Hepatic stellate cell (primary cell): ENCODE measurements at regions not wholly inside any gene's neighbourhood (a gene's known extent, or its start where the extent isn't known, plus 50 kb on each side); places are given as distances from the start of the nearest gene placed in this dataset.

Experiments used
- DNase-seq: peaks from one replicate; pipeline ENCODE4 v3.0.0; 2011; ENCODE audit warnings: low spot score

DNA sequence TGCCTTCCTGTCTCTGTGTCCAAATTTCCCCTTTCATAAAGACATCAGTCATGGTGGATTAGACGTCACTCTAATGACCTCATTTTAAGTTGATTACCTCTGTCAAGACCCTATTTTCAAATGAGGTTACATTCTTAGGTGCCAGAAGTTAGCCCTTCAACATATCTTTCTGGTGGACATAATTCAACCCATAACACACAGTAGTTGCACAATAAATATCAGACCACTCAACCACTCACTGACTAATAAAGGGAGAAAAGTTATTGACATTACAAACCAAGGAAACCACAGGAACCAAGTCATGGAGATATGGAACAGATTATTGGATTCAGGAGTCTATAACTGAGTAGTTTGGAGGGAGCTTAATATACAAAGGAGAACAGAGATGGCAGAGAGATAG lies 377.4 kb upstream of the ACVR2A start:
- no peak for DNase-seq

- DNase-seq = no peak
Measured at GRCh38 chr2:147464737-147465357, 380.0 kb upstream of the ACVR2A start.

- no peak for DNase-seq
Measured at GRCh38 chr2:147463881-147464520, 380.8 kb upstream of the ACVR2A start.

GRCh38 chr2:147460155-147460554 lies 384.7 kb upstream of the ACVR2A start:
- DNase-seq = no peak

DNA sequence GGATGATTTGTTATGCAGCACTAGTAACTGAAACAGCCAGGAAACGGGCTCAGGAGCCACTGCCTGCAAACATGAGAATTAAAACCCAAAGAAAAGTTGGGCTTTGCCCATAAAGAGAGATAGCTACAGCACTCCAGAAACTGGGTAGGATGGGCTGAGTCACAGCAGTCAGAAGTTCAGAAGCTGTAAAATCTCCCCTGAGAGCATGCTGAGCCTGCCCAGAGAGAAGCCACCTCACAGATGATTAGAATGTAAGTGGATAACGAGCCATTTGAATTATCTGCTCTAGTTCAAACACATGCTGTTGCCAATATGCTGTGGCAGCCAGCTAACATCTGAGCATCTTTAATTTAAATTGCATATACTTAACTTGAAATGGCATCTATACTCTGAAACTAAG lies 388.1 kb upstream of the ACVR2A start:
- DNase-seq = no peak

DNA sequence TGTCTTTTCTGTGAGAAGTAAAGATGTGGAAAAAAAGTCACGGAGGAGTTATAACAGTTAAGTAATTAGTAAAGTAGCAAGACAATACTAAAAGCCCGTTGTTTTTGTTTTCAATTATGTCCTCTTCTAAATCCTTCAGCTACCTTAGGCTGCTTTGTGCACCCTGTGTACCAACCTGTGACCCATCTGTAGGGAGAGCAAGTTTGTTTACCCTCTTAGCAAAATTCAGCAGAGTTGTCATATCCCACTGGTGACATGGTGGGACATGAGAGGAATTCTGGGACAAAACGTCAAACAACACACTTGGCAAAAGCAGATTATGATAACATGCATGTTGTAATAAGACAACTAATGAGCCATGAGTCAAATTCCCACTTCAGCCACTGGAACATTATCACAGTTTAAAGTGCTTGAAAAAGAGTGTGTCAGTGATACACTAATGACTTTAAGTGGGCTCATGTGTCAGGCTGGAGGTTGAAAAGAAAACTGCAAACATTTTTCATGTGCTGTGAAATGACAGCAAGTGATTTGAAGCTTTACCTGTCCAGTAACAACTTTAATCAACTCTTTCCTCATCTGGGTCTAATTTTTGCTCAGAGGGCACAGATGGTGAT lies 392.8 kb upstream of the ACVR2A start:
- no peak for DNase-seq

- DNase-seq = no peak
Measured at GRCh38 chr2:147450661-147451510, 393.9 kb upstream of the ACVR2A start.

DNA sequence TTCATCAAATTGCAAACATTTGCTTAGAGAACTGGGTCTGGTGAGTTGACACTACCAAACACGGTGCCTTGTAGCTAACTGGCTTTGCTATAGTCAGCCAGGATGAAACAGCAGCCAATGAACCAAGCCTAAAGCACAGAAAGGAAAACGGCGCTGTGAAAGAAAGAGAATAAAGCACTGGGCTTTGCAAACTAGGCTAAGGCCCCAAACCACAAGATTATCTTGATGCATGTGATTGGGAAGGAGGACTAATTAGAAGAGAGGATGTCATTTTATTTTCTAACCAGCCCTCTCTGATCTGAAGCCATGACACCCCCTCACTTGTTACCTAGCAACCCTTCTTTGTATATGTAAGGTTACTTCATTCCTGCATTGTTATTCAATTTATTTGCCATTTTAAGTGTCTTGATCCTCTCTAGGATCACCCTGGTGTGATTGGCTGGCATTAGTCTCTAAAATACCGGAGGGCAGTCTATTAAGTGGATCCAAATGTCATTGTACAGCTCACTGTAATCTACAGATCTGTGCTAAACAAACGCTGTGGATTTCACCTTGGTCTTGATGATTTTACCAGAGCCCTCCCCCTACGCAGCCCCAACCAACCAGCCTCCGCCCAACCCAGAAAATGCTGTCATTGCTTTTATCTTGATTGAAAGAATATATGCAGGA lies 395.4 kb upstream of the ACVR2A start:
- DNase-seq = no peak

GRCh38 chr2:147442816-147443215 lies 402.0 kb upstream of the ACVR2A start:
- DNase-seq = no peak

- DNase-seq = no peak
Measured at GRCh38 chr2:147441182-147441581, 403.6 kb upstream of the ACVR2A start.

DNA sequence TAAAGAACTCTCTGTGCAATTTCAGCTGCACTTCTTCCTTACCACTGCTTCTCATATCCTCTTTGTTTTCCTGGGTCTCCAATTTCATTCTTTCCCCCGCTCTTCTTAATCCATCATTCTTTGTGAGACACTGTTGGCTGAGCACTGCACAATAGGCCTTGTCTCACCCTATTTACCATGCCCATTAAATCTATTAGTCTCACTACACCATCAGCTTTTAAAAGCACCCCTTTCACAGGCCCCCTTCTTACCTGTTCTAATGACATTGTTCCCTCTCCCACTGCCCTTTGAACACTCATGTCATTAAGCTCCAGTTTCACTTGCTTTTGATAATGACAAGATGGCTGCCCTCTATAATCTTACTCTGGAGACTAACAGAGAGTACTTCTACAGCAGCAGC lies 404.1 kb upstream of the ACVR2A start:
- no peak for DNase-seq

DNA sequence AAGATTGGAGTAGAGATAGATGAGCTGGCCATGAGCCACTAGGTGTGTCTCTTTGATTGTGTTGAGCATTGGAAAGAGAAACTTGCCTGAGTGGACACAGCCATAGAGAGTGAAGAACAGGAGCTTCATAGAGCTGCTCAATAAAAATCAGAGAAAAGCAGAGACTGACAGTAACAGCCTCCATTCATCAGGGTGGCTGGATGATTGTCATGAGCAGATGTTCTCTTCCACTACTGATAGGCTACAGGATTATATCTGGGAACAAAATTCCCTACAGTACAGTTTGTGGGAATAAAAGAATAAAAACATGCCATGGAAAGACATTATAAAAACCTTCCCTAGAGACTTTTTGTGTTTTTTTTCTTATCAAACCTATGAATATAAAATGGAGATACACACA lies 404.8 kb upstream of the ACVR2A start:
- DNase-seq = no peak

- no peak for DNase-seq
Measured at GRCh38 chr2:147438882-147439281, 405.9 kb upstream of the ACVR2A start.

DNA sequence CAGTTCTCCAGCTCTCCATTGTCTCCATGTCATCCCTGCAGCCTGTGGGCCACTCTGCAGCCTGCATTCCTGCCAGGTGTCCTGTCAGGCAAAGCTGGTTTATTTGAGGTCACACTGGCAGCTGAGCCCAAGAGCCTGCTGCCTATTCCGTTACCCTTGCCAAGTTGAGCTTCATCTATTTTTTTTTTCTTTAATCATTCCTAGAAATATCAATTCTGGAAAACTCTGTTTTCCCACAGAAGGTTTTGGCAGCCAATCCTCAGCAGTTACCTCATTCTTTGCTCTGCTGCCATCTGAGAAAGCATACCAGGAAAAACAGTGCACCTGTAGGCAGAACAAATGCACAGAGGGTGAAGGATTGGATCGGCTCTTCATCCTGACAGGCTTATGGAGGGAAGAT lies 411.0 kb upstream of the ACVR2A start:
- no peak for DNase-seq

GRCh38 chr2:147430408-147430807 lies 414.4 kb upstream of the ACVR2A start:
- no peak for DNase-seq

GRCh38 chr2:147428120-147428747 lies 416.6 kb upstream of the ACVR2A start:
- no peak for DNase-seq

DNA sequence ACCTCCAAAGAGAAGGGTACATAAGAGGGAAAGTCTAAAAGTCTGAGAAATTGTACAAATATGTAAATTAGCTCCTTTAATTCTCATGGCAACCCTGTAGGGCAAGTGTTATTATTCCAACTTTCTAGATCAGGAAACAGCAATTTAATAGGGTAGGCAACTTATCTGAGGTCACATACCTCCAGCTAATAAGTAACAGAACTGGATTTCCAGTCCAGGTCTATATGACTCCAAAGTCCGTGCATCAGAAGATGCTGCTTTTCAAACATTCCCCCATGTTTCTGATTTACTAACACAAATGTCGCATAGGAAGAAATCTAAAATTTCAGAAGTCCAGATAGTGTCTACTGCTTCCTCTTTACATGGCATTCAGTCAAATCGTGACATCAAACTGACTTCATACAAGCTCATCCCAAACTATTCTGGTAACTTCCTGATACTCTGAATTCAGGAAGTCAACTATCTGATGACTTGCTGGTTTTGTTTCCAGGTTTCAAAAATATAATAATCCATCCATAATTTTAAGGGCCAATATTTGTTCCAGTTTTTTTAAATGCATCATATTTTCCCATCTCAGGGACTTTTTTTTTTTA lies 419.3 kb upstream of the ACVR2A start:
- no peak for DNase-seq

DNA sequence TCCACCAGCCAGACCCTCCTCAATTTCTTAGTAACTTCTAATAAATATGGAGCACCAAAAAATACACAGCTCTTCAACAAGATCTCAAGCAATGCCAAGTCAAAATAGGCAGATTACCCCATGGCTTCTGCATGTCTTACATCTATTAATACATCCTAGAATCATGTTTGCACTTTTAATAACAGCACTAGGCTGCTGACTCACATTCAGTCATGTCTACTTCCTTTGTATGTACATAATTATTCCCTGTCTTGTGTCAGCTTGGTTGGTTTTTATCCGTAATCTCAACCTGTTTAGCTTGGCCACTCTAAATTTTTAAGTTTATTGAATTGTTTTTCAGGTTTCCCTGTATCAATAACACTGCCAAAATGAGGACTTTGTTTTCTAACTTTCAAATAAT lies 420.1 kb upstream of the ACVR2A start:
- no peak for DNase-seq

DNA sequence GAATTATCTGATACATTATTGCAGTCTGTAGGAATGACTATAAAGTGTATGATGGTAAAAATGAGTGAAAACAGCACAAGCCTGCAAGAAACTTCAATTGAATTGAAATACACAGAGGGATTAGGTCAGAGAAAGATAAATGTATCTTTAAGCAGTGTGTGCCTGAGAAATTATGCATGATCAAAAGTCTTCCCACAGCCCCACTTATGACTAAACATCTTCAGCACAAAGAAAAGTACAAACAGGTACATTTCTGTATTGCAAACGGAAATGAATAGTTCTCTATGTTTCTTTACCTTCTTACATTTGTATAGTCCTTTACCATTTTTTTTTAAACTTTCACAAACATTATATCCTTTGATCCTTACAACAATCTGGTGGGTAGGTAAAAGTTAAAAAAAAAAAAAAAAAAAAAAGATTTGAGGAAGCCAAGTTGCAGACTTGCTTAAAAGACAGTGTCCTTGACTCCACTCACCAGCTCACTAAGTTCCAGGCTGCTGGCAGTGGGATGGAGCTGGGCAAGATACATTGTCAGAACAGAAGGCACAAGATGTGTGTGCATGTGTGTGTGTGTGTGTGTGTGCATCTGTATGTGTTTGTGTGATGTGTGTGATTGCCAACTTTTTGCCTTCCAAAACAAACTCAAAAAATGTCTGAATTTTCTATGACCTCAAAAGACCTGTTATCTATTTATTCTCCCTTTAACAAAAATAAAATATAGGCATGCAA lies 423.7 kb upstream of the ACVR2A start:
- DNase-seq = no peak

- DNase-seq = no peak
Measured at GRCh38 chr2:147420517-147420916, 424.3 kb upstream of the ACVR2A start.

DNA sequence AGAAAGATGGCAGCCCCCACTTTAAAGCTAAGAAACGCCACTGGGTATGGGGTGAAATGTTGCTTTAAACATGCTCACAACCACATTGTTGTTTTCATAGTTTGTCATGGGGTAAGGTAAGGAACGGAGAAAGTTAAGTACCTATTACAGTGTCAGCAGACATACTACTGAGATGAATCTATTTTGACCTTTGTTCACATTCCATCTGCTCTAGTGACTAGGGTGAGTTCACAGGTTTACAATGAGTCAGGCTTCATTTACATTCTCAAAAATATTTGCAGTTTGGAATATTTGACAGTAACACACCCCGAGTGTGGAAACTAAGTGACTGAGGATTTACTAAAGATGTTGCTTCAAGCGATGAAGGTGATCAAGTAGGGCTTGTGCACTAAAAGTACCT lies 428.7 kb upstream of the ACVR2A start:
- no peak for DNase-seq
